GM19238 (cell line): ENCODE measurements at regions not wholly inside any gene's neighbourhood (a gene's known extent, or its start where the extent isn't known, plus 50 kb on each side); places are given as distances from the start of the nearest gene placed in this dataset.
"Not testable (repeated sequence)": the region's sequence is repeated elsewhere in the genome, so short reads cannot be mapped to it uniquely, and the experiment has no call there.

Experiments used
- DNase-seq: peaks from one replicate; pipeline ENCODE4 v3.0.0; 2011; ENCODE audit warnings: low spot score; ENCODE audit not compliant: insufficient read length

DNA sequence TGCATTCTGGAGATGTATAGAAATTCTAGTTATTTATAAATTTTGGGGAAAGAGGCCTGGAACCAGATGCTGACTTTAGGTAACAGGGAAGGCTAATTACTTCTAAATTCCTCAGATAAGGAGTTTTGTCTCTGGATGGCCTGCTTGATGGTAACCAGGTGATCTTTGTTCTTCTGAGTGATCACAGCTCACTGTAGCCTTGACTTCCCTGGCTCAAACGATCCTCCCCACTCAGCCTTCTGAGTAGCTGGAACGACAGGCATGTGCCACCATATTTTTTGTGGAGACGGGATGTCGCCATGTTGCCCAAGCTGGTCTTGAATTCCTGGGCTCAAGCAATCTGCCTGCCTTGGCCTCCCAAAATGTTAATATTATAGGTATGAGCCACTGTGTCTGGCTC, 54.4 kb upstream of the MSH6 start:
- DNase-seq, result no peak

DNA sequence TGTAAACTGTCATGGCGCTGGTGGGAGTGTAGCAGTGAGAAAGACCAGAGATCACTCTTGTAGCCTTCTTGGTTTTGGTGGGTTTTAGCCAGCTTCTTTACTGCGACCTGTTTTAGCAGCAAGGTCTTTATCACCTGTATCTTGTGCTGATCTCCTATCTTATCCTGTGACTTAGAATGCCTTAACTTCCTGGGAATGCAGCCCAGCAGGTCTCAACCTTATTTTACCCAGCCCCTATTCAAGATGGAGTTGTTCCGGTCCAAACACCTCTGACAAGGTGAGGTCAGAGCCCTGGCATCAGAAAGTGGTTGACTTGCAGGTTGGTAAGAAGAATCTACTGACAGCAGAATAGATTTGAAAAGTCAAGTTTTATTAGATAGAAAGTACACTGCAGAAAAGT, 55.0 kb upstream of the MSH6 start:
- DNase-seq, result no peak

DNA sequence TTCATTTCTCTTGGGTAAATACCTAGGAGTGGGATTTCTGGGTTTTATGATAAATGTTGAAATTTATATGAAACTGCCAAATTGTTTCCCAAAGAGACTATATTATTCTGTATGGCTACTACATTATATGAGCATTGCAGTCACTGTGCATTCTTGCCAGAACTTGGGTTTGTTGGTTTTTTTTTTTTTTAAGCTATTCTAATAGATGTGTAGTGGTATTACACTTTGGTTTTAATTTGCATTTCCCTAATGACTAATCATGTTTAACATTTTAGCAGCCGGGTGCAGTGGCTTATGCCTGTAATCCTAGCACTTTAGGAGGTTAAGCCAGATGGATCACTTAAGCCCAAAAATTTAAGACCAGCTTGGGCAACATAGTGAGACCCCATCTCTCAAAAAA, 56.0 kb upstream of the MSH6 start:
- not testable (repeated sequence) for DNase-seq

DNA sequence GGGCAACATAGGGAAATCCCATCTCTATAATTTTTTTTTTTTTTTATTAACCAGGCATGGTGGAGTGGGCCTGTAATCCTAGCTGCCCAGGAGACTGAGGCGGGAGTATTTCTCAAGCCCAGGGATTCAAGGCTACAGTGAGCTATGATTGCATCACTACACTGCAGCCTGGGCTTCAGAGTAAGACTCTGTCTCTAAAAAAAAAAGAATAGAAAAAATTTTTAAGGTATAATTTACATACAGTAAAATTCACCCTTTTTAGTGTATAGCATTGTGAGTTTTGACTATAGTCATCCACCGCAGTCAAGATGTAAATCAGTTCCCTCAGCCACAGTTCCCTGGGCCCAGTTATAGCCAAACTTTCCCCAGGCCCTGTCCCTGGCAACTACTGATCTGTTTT, 57.1 kb upstream of the MSH6 start:
- no peak for DNase-seq

DNA sequence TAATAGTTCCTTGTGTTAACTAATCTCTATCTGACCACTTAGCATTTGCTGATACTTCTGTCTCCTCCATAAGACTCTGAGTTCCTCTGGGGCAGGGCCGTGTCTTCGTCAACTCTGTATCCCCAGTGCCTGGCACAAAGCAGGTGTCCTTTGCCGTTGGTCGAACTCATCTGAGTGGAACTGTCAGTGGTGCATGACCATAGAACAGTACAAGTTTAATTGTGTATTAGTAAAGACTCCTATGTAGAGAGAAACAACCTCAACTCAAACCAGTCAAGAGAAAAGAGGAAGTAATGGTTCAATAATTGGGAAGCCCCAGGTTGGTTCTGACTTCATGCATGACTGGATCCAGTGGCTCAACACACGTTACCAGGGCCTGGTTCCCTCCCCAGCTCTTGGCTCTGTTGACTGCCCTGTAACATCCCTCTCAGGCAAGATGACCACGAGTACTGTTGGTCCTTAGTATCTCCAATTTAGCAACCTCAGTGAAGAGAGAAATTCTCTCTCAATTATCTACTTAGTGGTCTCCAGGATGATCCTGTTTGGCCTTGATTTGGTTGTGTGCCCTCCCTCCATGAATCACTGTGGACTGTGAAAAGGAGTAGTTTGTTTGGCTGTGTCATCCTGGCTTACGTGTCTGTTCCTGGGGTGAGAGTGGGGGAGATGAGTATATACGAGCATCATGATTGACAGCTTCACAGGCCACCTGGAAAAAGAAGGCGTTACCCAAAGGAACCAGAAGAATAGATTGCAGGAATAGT, 58.5 kb upstream of the MSH6 start:
- DNase-seq, result peak; percentile 40

DNA sequence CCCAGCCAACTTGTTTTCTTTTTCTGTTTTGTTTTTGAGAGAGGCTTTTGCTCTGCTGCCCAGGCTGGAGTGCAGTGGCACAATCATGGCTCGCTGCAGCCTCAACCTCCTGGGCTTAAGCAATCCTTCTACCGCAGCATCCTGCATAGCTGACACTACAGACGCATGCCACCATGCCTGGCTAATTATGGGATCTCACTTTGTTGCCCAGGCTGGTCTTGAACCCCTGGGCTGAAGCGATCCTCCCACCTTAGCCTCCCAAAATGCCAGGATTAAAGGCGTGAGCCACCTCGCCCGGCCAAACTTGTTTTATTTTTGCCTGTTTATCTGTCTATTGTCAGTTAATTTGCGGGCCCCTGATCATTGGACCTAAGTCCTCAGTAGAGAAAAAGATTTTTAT, 61.6 kb upstream of the MSH6 start:
- no peak for DNase-seq

DNA sequence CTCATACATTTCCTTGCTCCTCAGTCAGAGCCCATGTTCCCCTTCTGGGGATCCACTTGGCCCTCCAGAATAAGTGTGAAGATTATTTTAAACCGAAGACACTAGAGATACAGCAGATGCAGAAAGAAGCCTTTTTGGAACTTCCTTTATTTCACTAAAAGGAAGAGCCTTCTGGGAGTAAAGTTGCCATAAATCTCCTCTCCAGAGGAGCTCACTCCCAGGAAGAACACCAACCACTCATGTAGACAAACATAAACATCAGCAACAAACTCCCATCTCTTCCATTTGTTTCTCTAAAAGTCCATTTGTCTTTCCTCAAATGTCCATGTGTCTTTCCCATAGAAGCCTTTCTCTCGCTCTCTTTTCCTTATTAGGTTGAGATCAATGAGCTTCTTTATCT, 62.4 kb upstream of the MSH6 start:
- DNase-seq, result no peak

DNA sequence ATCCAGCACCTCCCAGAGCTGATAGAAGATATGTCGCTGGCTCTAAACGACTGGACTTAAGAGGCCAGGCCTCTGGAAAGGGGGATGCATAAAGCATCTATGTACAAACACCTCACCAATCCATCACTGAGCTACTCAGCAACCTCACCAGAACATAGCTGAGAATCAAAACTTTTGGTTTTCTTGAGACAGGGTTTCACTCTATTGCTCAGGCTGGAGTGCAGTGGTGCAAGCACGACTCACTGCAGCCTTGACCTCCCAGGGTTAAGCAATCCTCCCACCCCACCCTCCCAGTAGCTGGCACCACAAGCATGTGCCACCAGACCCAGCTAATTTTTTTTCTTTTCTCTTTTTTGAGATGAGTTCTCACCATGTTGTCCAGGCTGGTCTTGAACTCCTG, 62.9 kb upstream of the MSH6 start:
- no peak for DNase-seq

DNA sequence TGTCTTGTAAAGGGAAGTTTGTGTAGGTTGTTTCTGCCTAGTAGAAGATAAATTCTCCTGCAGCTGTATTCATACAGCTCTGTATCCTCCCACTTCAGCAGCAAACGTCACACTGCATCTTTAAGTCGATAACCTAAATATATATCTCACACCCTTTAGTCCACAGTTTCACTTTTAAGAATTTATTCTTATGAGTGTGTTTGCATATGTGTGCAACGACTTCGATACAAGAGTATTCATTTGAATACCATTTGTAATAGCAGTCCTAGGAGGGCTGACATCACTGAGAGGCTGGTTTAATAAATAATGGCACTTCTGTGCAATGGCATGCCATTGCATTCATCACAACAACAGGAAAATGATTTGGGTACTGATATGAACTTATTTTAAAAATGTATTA, 63.8 kb upstream of the MSH6 start:
- peak; percentile 20 for DNase-seq

DNA sequence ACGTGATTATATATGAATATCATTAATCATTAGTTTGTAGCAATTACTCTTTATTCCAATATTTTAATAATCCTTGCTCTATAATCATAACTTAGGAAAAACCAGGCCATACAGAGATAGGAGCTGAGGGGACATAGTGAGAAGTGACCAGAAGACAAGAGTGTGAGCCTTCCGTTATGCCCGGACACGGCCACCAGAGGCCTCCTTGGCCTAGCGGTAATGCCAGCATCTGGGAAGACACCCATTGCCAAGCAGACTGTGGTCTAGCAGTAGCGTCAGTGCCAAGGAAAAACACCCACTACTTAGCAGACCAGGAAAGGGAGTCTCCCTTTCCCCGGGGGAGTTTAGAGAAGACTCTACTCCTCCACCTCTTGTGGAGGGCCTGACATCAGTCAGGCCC, 66.6 kb upstream of the MSH6 start:
- DNase-seq, result not testable (repeated sequence)

DNA sequence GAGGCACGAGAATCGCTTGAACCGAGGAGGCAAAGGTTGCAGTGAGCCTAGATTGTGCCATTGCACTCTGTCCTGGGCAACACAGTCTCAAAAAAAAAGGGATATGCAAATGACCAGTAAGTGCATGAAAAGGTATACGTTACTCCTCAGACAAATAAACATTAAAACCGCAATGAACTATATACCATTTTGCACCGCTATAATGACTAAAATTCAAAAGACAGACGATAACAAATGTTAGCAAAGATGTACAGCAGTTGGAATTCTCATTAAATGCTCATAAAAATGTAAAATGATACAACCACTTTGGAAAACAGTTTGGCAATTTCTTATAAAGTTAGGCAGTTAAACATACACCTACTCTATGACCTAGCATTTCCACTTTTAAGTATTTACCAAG, 67.4 kb upstream of the MSH6 start:
- DNase-seq, result no peak

DNA sequence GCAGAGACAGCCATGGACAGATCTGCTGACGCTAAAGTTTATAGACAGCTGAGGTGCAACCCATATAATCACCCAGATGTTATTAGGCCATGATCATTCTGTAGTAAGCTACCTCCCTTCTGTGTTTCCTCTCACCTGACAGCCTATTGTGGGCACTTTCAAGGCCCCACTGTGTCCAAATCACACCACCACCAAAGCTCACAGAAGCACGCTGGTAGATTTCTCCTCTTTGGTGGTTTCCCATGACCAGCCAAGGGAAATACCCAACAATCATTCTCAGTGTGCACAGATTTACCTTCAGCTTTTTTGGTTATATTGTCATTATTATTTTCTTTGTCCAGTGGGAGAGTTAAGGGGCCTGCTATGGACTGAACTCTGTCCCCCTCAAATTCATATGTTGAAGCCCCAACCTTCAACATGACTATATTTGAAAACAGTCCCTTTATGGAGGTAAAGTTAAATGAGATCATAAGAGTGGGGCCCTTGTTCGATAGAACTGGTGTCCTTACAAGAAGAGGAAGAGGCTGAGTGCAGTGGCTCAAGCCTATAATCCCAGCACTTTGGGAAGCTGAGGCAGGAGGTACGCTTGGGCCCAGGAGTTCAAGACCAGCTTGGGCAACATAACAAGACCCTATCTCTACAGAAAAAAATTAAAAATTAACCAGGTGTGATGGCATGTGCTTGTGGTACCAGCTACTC, 74.0 kb upstream of the MSH6 start:
- DNase-seq, result no peak

DNA sequence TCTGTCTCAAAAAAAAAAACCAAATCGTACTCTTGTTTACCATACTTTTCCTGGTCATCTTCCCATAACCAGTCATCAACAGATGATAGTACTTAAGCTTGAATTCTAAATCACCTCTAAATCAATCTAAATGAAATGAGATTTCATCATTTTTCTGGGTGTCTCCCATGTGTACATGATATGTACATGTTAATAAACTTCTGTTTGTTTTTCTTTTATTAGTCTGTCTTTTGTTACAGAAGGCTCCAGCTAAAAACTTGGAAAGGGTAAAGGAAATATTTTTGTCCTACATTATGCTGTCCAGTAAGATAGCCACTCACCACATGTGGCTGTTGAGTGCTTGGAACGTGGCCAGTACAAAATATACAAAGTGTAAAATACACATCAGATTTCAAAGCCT, 78.7 kb upstream of the MSH6 start:
- DNase-seq, result no peak

DNA sequence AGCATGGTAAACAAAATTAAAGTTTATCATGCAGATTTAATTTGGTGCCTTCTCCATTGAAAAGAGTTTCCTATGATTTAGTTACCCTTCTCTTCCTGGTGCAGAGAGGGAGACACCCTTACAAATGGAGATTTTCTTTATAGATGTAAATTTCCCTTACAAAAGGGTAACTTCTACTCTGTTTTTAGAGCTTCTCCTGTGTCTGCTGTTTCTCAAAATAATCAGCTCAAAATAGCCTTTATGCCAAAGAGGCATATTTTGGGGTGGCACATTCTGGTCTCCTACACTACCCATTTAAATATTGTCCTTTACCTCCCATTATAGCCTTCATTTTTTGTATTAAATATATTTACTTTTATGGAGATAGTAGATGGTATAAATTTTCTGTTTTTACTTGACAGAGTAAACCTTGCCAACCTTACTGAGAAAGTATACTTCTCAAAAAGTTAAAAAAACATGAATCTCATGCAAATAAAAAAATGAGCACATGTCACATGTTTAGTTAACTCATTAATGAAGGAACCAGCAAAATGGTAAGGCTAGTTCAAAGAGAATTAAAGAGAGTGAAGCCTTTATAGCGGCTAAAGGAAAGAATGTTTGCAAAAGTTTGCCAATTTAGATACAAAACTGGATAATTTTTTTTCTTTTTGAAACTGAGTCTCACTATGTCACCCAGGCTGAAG, 83.3 kb upstream of the MSH6 start:
- DNase-seq, result no peak

DNA sequence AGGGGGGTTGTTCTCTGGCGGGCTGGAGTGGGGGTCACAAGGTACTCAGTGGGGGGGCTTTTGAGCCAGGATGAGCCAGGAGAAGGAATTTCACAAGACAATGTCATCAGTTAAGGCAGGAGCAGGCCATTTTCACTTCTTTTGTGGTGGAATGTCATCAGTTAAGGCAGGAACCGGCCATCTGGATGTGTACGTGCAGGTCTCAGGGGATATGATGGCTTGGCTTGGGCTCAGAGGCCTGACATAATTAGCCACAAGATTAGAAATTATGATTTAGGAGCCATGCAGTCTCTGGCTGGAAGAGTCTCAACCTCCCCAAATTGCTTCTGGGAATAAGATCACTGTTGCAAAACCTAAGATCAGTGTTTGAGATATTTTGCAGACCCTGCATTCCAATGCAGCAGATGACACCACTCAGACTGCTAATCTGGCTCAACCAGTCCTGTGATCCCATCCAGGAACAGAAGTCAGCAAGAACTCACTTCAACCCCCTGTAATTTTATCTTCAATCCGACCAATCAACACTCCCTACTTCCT, 84.4 kb upstream of the MSH6 start:
- DNase-seq, result not testable (repeated sequence)

DNA sequence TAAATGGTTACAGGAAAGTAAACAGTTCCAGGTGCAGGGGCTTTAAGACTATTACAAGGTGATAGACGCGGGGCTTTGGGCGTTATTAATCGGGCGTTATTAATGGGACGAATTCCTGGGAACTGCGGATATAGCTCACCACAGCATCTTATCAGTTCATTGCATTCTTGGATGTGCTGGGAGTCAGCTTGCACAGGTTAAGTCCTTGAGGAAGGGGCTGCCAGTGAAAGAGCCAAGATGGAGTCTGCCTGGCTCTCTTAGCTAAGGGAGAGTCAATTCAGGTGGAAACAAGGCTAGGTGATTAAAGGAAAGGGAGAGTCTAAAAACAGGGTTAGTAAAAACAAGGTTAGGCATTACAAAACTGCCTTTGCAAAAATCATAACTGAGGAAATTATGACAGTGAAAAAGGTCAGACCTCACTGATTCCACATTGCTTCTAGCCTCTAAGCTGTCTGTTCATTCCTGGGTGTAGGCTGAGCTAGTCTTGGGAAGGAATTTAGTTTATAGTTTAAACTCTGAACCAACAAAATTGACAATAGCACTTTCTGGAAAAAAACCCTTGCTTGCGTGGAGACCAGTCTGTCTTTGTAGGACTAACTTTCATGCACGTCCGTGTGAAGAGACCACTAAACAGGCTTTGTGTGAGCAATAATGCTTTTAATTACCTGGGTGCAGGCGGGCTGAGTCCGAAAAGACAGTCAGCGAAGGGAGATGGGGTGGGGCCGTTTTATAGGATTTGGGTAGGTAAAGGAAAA, 85.1 kb upstream of the MSH6 start:
- not testable (repeated sequence) for DNase-seq

DNA sequence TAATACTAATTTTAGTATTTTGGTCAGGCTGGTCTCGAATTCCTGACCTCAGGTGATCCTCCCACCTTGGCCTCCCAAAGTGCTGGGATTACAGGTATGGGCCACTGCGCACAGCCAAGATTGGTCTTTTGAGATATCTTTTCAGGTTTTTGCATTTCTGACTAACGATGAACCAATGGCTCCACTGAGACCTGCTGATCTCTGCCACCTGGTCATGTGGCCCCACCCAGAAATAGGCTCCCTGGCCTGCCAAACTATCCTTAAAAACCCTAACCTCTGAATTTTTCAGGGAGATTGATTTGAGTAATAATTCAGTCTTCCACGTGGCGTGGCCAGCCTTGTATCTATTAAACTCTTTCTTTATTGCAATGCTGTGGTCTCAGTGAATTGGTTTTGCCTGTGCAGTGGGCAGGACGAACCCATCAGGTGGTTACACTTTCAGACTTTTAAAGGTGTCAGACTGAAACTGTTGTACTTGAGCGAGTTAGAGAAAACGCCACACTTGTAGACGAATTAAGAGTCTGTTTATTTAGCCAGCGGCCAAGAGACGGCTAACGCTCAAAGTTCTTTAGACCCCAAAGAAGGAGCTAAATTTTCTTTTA, 85.8 kb upstream of the MSH6 start:
- DNase-seq, result no peak

DNA sequence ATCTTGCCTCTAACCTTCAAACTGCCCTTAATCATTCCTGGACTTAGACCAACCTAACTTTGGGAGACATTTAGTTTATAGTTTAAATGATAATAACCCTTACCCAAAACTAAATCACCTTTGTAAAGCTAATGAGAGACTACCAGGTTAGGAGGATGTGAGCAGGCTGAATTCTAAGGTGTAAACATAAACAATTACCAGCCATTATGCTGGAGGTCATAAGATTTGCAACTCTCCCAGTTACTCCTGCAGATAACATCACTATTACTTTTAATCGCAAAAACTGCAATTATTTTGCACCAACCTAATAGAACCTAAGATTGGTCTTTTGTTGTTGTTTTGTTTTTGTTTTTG, 86.5 kb upstream of the MSH6 start:
- DNase-seq, result no peak

DNA sequence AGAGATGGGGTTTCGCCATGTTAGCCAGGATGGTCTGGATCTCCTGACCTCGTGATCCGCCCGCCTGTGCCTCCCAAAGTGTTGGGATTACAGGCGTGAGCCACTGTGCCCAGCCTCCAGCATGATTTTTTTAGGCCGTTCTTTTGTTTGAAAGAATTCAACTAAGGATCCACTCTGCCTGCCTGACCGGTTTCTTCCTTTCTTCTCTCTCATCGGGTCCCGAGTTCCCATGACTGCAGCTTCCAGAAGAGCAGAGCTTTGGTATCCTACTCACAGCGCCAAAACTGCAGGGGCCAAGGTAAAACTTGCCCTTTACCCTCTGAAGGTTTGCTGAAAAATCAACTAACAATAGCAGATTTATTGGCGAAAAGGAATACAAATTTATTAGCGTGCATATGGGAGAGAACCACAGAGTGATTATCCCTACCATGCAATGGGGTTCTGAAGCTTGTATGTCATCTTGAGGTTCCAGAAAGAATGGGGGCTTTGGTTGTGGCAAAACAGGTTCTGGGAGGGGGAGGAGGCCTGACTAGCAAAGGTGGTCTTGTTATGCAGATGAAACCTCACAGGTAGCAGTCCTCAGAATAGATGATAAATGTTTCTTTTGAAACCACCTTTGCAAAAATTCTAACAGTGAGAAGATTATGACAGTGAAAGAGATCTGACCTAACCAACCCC, 87.0 kb upstream of the MSH6 start:
- DNase-seq, result no peak

DNA sequence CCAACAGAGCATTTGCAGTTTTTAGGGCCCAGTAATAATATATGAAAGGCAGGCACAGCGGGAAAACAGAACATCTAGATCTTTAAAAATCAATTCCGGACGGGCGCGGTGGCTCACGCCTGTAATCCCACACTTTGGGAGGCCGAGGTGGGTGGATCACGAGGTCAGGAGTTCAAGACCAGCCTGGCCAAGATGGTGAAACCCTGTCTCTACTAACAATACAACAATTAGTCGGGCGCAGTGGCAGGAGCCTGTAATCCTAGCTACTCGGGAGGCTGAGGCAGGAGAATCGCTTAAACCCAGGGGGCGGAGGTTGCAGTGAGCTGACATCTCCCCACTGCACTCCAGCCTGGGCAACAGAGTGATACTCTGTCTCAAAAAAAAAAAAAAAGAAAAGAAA, 88.5 kb upstream of the MSH6 start:
- not testable (repeated sequence) for DNase-seq
